Stimulated activated CD4-positive, alpha-beta T cell treated with anti-CD3 and anti-CD28 coated beads, Interleukin-4, amount 100 ng/mL, for 1 hour (primary cell): ENCODE measurements at regions not wholly inside any gene's neighbourhood (a gene's known extent, or its start where the extent isn't known, plus 50 kb on each side); places are given as distances from the start of the nearest gene placed in this dataset.

Experiments used
- DNase-seq: peaks from one replicate; pipeline ENCODE4 v3.0.0-alpha.2; 2020

DNA sequence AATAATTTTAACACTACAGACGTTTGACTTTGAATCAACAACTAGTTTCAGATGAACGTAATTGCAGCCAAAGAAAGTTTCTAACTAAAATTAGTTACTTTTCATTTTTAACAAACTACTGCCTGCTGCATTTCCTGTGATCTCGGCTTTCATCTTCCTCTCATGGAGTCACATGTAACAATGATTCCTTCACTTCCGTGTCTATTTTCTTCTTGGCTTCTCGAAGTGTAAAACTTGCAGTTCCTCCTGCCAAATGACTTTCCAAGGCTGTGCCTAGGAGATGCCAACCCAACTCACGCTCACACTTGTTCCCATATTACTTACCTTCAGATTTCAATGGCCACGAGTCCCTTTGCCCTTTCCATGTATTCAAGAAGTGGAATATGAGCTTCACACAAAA lies 1406.3 kb upstream of the CELF4 start:
- no peak for DNase-seq

DNA sequence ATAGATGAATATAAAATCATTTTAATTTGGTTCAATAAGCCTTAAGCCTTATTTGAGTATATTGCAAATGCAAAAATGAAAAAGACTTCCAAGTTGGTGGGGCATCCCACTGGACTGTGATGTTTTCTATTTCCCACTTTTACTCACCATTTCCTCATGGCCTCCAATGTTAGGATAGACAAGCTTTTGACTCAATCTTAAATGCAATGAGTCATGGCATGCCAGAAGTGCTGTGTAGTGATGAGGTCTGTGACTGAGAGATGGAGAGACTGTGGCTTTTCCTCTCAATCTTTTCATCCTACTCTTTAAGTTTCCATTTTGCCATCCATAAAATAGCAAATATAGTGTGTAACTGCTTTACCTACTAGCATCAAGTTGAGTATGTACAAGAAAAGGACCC lies 1401.2 kb upstream of the CELF4 start:
- no peak for DNase-seq

DNA sequence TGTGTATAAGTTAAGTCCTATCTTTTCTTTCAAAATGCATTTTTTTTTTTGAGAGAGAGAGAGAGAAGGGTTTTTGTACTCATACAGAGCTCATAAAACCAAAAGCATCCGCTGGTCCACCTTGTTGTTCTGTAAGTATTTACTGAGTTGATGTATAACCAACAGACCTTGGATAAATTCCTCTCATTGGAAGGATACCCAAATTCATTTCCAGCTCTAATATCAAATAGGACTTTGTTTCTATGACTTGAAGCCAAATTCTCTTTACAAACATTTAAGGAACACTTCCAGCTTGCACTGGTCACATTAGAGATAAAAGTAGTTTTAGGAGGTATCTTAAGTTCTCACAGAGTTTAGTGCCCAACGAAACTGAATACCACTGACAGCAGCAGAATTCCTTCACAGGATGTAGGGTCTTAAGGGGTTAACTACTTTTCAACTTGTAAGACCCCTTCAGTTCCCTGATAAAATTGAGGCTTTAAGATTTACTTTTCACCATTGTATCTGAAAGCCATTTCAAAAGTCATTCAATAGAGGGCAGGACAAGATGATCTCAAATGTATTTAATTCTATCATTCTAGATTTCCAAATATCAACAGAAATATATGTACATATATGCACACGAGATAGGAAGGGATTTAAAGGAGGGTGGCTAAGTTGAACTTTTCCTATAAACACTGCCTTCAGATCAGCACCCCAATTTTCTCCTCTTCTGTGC lies 1398.5 kb upstream of the CELF4 start:
- DNase-seq = no peak

DNA sequence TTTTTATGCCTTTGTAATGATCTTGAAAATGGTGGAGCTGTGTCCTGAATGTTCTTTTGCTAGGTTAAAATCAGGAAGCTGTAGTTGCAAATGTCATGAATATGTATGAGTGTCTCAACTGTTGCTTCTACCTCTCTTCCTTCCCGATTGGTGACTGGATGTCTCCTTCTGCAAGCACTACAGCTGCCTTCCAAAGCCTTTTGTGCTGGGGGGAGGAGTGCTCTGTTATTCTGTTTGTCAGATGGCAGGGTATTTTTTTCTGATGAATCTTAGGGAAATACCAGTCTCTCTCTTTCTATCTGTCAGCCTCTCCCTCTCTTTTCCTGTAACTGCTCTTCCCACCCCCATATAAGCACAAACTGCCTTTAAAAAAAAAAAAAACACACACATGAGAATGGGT lies 1396.3 kb upstream of the CELF4 start:
- DNase-seq = no peak

DNA sequence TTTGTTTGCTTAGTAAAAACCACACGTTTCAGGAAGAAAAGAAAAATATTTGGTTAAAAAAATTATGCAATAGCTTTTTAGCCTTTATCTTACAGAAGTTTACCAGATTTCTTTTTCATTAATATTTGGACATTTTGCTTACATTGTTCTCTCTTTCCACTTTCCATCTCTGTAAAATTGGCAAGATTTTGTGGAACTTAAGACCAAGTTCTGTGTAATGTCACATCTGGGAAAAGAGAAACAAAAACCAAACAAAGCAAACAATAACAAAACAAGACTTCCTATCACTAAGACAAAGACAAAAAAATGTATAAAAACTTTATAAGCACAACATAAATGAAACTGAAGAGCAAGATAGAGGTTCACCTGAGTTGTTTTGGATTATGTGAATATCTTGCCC lies 1392.1 kb upstream of the CELF4 start:
- DNase-seq = no peak

DNA sequence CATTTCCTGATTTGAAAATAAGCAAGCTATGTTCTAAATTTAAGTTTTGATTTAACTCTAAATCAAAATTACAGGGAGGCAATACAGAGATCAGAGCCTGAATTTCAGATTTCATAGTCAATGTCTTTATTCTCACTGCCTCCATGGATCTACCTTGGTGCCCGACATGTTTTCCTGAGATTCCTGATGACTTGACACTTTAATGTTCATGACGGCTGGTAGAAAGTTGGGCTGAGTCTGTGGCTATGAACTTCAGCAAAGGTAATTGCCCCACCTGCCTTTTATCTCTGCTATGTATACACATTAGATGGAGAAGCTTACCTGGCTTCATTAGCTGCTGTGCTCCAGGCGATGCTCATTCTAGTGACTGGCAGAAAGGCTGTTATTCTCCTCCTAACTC lies 1390.5 kb upstream of the CELF4 start:
- no peak for DNase-seq

DNA sequence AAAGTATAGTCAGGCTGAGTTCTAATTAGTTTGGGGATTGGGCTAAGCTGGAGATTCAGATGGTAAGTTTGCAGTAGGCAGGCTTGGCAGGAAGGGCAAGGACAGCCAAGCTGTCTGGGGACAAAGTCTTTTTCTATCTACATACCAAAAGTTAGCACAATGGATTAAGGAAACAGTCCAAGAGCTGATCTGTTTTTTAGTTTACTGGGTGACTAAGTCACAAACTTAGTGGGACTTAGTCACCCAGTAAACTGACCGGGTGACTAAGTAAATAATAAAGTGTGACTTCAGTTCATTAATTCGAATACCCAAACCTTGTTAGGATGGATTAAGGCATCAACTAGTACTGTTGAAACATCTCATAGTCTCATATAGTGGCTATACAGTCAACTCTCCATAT lies 1386.0 kb upstream of the CELF4 start:
- DNase-seq = no peak

DNA sequence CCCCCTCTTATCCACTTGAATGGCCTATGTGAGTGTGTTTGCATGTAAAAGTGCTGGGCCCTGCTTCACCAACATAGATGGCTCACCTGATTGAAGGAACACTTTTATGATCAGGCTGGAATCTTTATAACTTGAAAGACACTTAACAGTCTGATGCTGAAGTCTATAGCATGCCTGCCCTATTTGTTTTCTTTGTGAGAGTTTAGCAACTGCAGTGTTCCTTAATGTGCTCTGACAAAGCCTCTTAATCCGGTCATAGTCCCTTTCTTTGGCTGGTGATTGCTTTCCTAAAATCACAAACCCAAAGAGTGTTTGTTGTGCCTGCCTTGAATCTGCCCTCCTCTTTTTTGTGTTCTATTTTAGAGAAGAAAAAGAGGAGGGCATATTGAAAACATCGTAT lies 1382.8 kb upstream of the CELF4 start:
- DNase-seq = no peak

DNA sequence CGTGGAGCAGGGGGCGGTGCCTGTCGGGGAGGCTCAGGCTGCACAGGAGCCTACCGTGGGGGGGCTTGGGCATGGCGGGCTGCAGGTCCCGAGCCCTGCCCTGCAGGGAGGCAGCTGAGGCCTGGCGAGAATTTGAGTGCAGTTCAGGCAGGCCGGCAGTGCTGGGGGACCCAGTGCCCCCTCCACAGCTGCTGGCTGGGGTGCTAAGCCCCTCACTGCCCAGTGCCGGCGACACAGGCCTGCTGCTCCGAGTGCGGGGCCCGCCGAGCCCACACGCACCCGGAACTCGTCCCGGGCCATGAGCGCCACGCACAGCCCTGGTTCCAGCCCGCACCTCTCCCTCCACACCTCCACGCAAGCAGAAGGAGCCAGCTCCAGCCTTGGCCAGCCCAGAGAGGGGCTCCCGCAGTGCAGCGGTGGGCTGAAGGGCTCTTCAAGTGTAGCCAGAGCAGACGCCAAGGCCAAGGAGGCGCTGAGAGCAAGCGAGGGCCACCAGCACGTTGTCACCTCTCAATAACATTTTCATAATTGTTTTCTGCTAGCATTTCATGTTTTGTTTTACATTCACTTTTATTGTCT lies 1378.9 kb upstream of the CELF4 start:
- no peak for DNase-seq

DNA sequence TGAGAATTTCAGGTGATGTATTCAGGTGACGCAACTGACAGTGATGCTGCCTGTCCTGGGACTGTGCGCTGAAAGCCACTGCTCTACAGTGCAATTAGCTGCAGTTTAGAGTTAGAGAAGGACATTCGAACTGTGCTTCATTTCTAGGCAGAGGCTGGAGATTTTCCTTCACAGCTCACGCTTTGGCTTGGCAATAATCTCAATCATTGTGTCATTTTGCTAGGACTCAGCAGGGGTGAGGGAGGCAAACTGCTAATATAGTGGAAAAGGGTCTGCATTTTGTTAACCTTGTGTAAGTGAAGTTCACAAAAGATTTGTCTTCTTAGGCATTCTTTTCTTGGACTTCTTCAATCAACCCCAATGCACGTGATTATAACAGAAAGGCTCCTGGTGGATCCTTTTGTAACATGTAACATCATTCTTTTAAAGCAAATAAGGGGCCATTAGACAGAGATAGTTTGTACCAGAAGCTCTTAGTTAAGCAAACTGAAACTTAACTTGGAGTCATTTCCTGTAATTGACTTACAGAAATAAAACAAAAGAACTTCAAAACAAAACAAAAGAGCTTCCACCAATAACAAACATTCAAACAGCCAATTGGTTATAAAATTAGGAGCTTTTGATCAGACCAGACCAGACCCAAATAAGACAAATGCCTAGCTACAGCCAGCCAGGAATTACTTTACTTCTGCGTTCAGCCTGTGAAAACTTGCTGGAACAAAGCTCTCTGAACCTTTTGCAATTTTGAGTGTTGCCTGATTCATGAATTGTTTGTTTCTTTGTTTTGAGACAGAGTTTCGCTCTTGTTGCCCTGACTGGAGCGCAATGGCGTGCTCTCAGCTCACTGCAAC lies 1376.3 kb upstream of the CELF4 start:
- no peak for DNase-seq

DNA sequence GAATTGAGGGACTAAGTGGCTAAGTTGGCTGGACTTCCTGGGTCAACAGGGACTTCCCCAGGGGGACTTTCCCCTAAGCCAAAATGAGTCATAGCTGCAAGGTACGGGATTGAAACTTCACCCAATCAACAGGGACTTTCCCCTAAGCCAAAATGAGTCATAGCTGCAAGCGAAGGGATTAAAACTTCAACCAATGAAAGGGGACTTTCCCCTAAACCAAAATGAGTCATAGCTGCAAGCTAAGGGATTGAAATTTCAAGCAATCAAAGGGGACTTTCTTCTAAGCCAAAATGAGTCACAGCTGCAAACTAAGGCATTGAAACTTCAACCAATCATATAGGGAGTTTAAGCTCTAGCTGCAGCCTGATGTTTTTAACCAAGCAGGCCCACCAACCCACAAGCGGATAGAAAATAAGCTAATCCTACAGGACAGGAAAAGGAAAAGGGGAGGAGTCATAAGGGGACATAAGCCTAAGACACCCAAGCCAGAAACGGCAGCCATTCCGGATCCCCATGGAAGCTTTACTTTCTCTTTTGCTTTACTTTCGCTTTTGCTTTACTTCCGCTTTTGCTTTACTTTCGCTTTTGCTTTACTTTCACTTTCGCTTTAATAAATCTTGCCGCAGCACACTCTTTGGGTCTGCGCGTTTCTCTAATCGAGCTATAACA lies 1375.4 kb upstream of the CELF4 start:
- peak; percentile 37 for DNase-seq

DNA sequence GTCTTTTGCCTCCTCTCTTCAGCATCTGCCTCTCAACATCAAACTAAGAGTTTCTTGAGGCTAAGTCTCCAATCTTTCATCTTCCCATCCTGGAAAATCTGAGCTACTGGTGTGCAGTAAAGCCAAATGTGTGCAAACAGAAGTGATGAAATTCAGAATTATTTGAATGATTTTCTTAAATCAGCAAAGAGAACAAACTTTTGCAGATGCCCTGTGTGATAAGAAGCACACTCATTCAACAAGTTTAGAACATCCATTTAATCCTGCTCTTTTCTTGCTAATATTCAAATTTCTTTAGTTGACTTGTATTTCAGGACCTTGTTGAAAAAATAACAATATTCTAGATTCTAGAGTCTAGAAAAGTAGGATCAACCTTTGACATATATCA lies 1374.9 kb upstream of the CELF4 start:
- no peak for DNase-seq

DNA sequence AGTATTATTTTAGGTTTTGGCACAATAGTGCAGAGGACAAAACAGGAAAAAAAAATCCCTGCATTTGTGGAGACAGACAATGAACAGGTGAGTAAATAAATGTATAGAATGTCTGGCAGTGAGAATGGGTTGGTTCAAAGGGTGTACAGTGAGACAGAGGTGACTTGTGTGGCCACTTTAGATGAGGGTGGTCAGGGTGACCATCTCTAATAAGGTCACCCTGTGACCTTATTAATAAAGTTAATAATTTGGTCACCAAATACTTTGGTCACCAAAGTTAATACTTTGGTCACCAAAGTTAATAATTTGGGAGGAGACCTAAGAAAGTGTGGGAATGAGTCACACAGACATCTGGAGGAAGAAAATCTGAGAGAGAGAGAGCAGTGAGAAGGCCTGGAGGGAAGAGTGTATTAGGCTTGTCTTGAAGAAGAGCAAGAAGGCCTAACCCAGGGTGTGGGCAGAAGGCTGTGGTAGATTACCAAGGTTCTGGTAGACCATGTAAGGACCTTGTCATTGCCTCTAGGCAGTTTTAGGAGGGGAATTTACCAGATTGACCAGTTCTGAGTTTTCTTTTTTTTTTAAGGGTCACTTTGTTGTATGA lies 1368.4 kb upstream of the CELF4 start:
- no peak for DNase-seq

DNA sequence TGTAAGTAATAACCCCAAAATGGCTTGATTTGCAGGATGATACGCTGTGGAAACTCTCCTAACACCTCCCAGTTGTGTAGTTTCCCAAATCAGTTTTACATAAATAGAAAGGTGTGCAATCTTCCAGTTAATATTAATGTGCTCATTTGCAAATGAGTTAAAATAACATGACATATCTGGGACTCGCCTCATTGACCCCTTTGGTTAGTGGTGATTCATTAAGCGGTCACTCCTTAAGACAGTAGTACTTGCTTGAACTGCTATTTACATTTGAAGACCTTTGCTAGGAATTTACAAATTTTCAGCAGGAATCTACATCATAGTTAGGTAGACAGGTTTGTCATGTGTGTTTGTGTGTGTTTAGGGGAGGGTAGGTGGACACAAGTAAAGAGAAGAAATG lies 1367.7 kb upstream of the CELF4 start:
- DNase-seq = no peak

DNA sequence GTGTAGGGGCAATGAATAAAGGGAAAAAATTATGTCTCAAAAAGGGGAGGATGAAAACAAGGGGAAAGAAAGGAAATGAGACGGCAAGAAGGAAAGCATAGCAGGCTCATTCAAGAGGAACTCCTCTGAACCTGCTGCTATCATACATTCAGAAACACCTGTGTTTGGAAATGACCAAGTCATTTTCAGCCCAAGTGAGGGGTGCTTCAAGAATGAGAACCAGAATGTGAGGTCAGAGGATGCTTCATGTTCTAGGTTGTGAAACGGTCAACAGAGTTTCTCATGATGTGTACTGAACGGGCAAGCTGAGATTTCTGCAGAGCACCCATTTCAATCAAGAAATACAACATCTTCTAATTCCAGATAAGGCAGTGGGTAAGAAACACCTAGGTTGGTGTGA lies 1367.2 kb upstream of the CELF4 start:
- no peak for DNase-seq

DNA sequence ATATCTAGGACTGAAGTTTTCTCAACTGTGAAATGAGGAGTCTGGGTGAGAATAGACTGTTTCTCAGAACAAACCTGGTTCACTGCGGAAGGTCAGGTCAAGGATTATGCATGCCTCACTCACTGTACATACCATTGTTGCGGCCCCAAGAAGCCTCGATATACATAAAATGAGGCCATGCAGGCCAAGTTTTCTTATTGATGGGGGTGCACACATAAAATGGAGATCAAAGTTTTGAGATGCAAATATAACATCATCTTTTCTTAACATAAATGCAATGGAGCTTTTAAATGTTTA lies 1366.1 kb upstream of the CELF4 start:
- DNase-seq = no peak

DNA sequence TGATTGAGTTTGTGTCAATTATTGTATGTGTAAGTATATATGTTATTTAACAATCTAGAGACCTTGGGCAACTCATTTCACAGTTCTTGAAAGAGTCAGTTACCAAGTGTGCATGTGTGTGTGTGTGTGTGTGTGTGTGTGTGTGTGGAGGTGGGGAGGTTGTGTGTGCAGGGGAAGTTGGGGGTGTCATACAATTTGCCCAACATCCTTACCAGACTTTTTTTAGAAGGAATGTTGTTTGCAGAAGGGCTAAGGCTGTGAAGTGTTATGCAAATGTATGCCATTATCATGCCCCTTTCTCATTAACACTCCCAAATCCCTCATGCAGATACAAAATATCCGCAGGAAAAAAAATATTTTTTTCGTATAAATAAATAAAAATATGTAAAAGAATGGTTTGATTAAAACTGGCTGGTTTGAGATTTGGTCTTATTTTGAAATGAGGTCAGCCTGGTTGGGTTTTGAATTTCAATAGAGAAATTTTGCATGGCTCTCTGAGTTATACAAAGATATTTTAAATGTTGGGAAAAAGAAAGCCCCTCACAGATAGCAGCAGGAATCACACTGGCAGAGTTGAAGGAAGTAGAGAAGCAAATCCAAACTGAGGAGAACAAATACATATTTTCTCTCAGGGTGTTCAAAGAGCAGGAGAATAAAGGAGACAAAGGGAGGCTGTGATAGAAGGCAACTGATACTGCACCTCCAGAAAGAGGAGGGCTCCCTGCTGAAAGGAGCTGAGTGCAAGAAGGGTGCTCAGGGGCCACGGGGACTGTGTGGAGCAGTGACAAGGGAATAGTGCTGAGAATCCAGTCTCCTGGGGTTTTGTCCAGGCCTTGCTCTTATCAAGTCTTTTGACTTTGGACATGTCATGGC lies 1365.5 kb upstream of the CELF4 start:
- DNase-seq = no peak

DNA sequence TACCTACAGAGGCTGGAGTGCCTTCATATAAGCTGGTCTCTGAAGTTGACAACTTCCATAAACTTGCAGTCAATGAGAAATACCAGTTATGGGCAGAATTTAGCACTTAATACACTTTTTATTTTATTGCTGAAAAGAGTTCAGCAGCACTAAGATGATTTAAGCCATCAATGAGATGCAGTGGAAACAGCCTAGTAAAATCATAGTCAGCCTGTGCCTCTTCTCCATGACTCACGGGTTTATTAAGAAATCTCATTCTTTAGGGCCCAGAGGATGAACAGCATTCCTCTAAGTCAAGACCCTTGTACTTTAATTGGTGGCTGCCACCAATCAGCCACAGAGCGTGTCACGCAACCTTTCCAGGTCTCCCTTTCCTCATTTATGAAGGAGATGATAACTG lies 1357.9 kb upstream of the CELF4 start:
- no peak for DNase-seq

DNA sequence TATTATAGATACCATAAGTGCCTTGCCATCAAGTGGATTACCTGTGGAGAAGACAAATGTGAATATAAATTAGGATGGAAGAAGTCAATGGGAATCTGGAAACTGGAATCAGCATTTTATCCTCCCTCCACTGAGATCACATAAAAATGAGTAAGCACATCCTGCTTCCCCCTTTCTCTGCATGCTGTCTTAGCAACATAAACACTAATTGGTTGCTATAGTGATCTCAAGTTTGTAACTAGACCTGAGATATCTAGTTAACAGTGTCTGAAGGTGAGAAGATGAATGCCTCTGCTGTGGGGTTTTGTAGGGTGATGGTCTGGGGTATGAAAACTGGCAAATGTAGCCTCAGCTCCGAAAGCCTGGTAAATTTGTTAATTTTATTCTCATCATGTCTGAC lies 1357.5 kb upstream of the CELF4 start:
- no peak for DNase-seq

DNA sequence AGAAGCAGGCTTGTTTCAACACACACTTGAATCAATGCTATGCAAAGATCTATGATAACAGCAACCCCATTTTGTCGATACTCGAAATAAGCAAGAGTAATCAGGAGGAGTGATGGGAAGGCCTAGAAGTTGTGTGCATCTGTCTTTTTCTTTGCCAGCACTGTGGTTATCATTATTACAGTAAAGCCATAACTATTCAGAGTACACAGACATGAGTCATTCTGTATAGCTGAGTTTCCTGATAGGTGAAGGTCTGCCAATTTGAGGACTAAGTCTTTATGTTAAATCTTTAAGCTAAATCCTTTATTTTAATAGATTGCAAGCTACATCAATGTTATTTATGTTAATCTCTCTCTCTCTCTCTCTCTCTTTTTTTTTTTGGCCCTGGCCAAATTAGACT lies 1344.4 kb upstream of the CELF4 start:
- no peak for DNase-seq

DNA sequence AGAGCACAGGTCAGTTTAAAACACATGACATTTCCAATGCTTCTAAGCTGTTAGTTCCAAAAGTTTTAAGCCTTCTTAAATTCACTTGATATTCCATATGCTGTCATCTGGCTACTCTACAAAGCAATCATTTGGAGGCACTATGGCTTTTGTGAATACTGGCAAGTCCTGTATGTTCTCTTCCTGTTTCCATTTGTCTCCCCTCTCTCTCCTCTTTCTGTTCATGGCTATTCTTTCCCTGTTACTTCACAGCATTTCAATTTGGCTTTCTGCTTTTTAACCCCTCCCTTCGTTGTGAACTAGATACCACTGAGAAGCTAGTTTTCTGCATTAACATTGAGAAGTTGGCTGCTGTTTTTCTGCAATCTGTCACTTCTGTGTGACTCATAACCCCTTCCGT lies 1337.2 kb upstream of the CELF4 start:
- no peak for DNase-seq

DNA sequence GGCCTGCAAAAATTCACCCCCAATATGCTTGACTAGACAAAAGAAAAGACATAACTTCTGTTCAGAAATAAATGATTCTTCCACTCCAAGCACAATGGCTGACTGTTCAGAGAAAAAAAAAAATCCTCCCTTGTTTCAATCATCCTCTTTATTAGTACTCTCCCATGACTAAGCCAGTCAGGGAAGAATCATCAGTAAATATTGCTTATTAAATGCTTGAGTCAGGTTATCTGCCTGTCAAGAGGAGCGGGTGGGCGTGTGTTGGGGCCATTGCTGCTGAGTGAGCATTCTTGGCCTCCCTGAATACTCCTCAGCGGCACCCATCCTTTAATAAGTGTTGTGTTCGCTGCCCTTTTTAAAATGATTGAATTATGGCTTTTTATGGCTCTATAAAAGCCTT lies 1334.8 kb upstream of the CELF4 start:
- DNase-seq = no peak

DNA sequence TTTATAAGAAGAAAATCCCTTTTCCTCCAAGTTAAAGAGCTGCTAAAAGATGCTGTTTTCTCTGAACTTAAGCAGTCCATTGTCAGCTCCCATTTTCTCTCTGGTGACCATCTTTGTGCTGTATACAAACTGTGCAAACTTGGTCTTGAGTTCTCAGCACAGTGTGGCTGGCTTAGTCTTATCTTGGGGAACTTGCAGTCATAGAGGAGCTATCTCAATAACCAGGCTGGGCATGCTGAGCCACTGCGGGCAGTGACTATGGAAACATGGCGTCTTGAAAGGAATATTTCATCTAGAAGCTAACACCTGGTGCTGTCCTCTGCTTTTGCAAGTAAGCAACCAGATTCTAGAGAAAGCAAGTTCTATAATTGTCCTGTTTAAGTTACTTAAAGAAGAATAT lies 1334.4 kb upstream of the CELF4 start:
- no peak for DNase-seq
